IPS-NIHi11 (cell line): ENCODE measurements at regions not wholly inside any gene's neighbourhood (a gene's known extent, or its start where the extent isn't known, plus 50 kb on each side); places are given as distances from the start of the nearest gene placed in this dataset.
"Not testable (repeated sequence)": the region's sequence is repeated elsewhere in the genome, so short reads cannot be mapped to it uniquely, and the experiment has no call there.

Source experiments
- DNase-seq: peaks from one replicate; pipeline ENCODE4 v3.0.0; 2012; ENCODE audit warnings: mixed read lengths, low spot score

- DNase-seq = not testable (repeated sequence)
Observed at GRCh38 chr14:27757642-27758041, 1008.9 kb upstream of the FOXG1 start.

DNA sequence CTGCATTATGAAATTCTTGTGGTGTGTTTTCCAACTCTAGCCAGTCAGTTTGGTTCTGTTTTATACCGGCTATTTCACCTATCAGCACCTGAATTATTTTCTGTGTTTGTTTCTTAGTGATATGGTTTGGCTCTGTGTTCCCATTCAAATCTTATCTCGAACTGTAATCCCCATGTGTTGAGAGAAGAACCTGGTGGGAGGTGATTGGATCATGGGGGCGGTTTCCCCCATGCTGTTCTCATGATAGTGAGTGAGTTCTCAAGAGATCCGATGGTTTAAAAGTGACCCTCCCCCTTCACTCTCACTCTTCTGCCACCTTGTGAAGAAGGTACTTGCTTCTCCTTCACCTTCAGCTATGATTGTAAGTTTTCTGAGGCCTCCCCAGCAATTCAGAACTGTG lies 1006.2 kb upstream of the FOXG1 start:
- DNase-seq = not testable (repeated sequence)

DNA sequence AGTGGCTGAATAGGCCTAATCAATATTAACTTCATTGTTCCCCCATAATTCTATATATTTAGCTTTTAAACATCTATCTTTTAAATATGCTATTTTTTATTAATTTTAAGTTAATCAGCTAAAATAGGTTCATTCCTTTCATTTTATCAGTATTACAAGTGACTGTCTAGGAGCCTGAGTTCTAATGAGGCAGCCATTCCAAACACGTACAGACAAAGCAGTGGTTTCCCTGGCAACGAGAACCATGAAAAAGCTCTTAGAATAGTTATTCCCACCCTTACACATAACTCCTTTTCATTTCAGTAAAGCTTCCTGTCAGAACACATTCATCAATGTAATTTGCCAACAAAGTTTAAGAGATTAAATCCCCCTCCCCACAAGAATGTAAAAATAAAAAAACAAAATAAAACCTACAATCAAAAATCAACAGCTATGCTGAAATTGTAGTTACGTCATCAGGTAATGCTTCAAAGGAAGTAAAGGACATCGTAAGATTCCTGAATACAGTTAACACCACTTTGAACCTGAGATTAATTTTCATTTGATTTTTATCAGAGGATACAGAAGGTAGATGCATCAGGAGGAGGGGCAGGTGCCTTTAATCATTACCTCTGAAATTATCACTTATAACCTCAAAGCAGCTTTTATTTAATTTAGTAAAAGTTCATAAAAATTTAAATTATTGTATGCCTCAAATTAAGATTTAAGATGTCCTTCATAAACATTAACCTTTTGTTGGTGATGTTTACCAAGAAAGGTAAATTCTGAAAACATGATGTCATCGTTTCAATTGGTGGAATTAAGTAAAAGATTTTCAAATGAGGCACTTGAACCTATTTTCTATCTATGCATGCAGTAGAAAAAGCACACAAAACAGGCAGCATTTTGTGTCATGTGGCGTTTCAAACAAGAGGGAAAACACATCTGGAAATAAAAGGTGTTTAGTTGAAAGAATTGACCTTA lies 967.2 kb upstream of the FOXG1 start:
- DNase-seq = not testable (repeated sequence)

GRCh38 chr14:27817746-27818430 lies 948.7 kb upstream of the FOXG1 start:
- not testable (repeated sequence) for DNase-seq

GRCh38 chr14:27826149-27826548 lies 940.4 kb upstream of the FOXG1 start:
- DNase-seq = not testable (repeated sequence)

DNA sequence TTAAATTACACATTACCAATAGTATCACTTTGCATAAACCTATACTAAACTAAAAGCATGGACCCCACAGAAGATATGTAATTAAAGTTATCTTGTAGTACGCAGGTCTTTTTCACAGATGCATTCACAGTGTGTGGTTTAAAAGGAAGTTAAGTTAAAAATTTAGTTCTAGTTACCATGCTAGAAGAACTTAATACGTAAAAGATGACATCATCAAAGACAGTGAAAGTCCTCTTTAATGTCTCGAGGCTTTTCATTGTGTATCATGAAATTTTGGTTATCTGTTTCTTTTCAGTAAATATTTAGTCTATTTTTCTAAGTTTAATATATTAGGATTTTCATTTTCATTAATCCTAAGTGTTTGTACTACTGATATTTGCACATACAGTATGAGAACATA lies 934.6 kb upstream of the FOXG1 start:
- not testable (repeated sequence) for DNase-seq

DNA sequence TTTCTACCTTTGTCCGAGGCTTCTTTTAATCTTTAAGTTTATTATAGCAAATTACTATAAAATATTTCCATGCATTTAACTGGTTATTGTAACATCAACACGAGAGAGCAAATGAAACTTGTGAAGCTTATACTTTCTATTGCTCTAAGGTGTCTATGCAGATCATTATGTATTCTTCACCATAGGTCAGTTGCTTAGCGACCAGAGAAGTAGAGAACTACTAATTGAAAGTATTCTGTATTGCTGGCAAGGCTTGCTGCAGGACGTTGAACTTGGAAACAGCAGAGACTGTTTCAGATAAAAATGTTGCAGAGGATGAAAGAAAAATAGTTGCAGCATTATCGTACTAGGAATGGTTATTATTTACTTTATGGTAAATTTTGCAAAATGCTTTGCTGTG lies 933.6 kb upstream of the FOXG1 start:
- DNase-seq = not testable (repeated sequence)

GRCh38 chr14:27836386-27836785 lies 930.2 kb upstream of the FOXG1 start:
- no peak for DNase-seq

DNA sequence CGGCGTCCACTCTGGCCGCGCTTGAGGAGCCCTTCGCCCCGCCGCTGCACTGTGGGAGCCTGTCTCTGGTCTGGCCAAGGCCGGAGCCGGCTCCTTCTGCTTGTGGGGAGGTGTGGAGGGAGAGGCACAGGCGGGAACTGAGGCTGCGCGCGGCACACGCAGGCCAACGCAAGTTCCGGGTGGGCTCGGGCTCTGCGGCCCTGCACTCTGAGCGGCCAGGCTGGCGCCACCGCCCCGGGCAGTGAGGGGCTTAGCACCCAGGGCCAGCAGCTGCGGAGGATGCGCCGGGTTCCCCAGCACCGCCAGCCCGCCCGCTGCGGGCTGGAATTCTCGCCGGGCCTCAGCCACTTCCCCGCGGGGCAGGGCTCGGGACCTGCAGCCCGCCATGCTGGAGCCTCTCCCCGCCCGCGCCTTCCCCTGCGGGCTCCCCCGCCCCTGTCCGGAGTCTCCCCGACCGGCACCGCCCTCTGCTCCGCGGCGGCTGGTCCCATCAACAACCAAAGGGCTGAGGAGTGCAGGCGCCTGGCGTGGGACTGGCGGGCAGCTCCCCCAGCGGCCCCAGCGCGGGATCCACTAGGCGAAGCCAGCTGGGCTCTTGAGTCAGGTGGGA lies 921.2 kb upstream of the FOXG1 start:
- DNase-seq = peak; percentile 27

DNA sequence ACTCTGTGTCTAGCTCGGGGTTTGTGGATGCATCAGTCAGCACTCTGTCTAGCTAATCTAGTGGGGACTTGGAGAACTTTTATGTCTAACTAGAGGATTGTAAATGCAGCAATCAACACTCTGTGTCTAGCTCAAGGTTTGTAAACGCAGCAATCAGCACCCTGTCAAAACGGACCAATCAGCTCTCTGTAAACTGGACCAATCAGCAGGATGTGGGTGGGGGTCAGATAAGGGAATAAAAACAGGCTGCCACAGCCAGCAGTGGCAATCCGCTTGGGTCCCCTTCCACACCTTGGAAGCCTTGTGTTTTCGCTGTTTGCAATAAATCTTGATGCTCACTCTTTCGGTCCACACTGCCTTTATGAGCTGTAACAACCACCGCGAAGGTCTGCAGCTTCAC lies 920.7 kb upstream of the FOXG1 start:
- DNase-seq = no peak

DNA sequence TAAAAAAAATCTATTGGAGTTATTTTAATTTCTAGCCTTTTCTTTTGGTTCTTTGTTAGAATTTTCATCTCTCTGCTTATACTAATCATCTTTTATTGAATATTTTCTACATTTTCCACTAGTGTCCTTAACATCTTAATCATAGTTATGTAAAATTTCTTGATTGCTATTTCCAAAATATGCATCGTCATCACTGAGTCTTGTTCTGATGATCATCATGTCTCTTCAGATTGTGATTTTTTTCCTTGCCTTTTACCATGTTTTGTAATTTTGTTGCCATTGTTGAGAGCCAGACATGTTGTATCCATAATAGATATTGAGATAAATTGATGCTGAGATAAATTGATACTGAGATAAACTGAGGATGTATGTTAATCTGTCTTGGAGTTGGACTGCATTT lies 919.1 kb upstream of the FOXG1 start:
- not testable (repeated sequence) for DNase-seq

GRCh38 chr14:27849193-27849592 lies 917.4 kb upstream of the FOXG1 start:
- DNase-seq = not testable (repeated sequence)

DNA sequence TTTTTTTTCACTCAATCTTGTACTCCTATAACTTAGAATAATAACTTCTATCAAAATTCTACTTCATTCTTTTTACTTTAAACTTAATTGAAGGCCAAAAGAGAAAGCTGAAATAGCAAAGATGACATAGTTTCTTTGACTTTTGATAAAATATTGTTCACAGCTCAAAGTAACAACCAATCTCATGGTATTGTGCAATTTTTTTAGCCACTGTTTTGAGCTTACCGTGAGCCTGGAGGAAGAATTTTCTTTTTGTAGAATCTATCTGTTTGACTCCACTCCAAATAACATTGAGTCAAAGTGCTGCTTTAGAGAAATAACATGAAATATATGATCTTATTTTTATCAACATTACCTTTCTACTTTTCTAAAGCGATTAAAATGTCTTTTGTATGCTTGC lies 903.9 kb upstream of the FOXG1 start:
- no peak for DNase-seq

- no peak for DNase-seq
Observed at GRCh38 chr14:27863166-27863565, 903.4 kb upstream of the FOXG1 start.

DNA sequence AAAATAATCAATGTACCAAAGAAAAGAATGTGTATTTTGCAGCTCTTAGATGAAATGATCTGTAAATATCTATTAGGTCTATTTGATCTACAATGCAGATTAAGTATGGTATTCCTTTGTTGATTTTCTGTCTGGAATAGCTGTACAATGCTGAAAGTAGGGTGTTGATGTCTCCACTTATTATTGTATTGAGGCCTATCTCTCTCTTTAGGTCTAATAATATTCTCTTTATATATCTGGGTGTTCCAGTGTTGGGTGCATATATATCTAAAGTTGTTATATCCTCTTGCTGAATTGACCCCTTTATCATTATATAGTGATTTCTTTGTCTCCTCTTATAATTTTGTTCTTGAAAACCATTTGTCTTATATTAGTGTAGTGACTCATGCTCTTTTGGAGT lies 885.5 kb upstream of the FOXG1 start:
- no peak for DNase-seq

GRCh38 chr14:27881646-27882045 lies 884.9 kb upstream of the FOXG1 start:
- DNase-seq = peak; percentile 11

GRCh38 chr14:27886256-27886655 lies 880.3 kb upstream of the FOXG1 start:
- DNase-seq = no peak

DNA sequence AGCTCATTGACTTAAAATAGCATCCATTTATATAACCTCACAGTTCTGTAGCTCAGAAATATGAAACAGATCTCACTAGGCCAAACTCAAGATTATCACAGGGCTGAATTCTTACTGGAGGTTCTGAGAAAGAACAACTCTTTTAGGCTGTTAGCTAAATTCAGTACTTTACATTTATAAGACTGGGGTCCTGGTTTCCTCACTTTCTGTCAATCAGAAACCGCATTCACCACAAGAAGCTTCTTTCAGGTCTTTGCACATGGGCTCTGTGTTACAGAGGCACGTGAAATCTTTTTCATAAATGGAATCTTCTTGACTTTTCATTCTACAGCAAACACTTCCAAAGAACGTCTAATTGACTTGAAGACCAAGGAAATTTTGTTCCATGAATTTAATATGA lies 876.3 kb upstream of the FOXG1 start:
- no peak for DNase-seq

GRCh38 chr14:27908484-27908883 lies 858.1 kb upstream of the FOXG1 start:
- not testable (repeated sequence) for DNase-seq

GRCh38 chr14:27916326-27916725 lies 850.3 kb upstream of the FOXG1 start:
- DNase-seq = no peak

- no peak for DNase-seq
Observed at GRCh38 chr14:27917896-27918295, 848.7 kb upstream of the FOXG1 start.

GRCh38 chr14:27927519-27927918 lies 839.1 kb upstream of the FOXG1 start:
- no peak for DNase-seq
